Neuronal stem cell (in vitro differentiated cells): ENCODE measurements at regions not wholly inside any gene's neighbourhood (a gene's known extent, or its start where the extent isn't known, plus 50 kb on each side); places are given as distances from the start of the nearest gene placed in this dataset.
"Not testable (repeated sequence)": the region's sequence is repeated elsewhere in the genome, so short reads cannot be mapped to it uniquely, and the experiment has no call there.

Experiments used
- DNase-seq: peaks from one replicate; pipeline ENCODE4 v3.0.0-alpha.2; 2013; ENCODE audit warnings: low spot score
- H2AFZ ChIP-seq: one replicate; pipeline ENCODE4 v1.6.1; 2013; ENCODE audit warnings: mild to moderate bottlenecking, low read length, inconsistent platforms
- H2AK5ac ChIP-seq: 2 replicates; pipeline ENCODE4 v1.6.1; 2013; ENCODE audit warnings: low read depth, mild to moderate bottlenecking, inconsistent platforms, low read length, moderate library complexity, mixed read lengths
- H2BK120ac ChIP-seq: 2 replicates; pipeline ENCODE4 v1.6.1; 2013; ENCODE audit warnings: low read depth, mild to moderate bottlenecking, inconsistent platforms, low read length, moderate library complexity, mixed read lengths
- H2BK12ac ChIP-seq: one replicate; pipeline ENCODE4 v1.6.1; 2013; ENCODE audit warnings: low read length, inconsistent platforms
- H2BK15ac ChIP-seq: 2 replicates; pipeline ENCODE4 v1.6.1; 2013; ENCODE audit warnings: mild to moderate bottlenecking, low read length, inconsistent platforms, mixed read lengths
- H2BK5ac ChIP-seq: one replicate; pipeline ENCODE4 v1.6.1; 2013; ENCODE audit warnings: inconsistent platforms, mild to moderate bottlenecking, low read length, moderate library complexity
- H3K14ac ChIP-seq: one replicate; pipeline ENCODE4 v1.6.1; 2013; ENCODE audit warnings: low read length, inconsistent platforms
- H3K18ac ChIP-seq: 2 replicates; pipeline ENCODE4 v1.6.1; 2013; ENCODE audit warnings: low read length, inconsistent platforms
- H3K23ac ChIP-seq: 2 replicates; pipeline ENCODE4 v1.6.1; 2013; ENCODE audit warnings: low read depth, mild to moderate bottlenecking, mixed read lengths, low read length, inconsistent platforms; ENCODE audit not compliant: poor library complexity
- H3K27ac ChIP-seq: replicated peaks from 3 replicates; pipeline ENCODE4 v1.5.1; 2013; ENCODE audit warnings: low read length, inconsistent platforms
- H3K27me3 ChIP-seq, 3 experiments: 2 replicates each; pipeline ENCODE4 v1.6.1; 2013; ENCODE audit warnings: low read length in 3 of 3, mild to moderate bottlenecking in 2 of 3, inconsistent platforms in 1 of 3, low read depth in 1 of 3, mixed read lengths in 1 of 3, moderate library complexity in 1 of 3; ENCODE audit not compliant: control insufficient read depth in 3 of 3, insufficient read depth in 3 of 3
- H3K36me3 ChIP-seq, 2 donors: replicated peaks in 1 of 2; 2 replicates each; pipeline ENCODE4 v1.6.1; 2013; ENCODE audit warnings: low read length in 2 of 2; ENCODE audit not compliant: control insufficient read depth in 2 of 2, insufficient read depth in 2 of 2
- H3K4ac ChIP-seq: 2 replicates; pipeline ENCODE4 v1.6.1; 2013; ENCODE audit warnings: inconsistent platforms, mild to moderate bottlenecking, low read length, moderate library complexity
- H3K4me1 ChIP-seq, 2 donors: 1 replicate in 1 of 2; 2 replicates in 1 of 2; pipeline ENCODE4 v1.6.1; 2013; ENCODE audit warnings: low read length in 2 of 2, low read depth in 1 of 2; ENCODE audit not compliant: control insufficient read depth in 2 of 2, insufficient read depth in 1 of 2
- H3K4me2 ChIP-seq: one replicate; pipeline ENCODE4 v1.6.1; 2013; ENCODE audit warnings: mild to moderate bottlenecking, low read length, inconsistent platforms; ENCODE audit not compliant: insufficient read depth, poor library complexity, severe bottlenecking
- H3K4me3 ChIP-seq, 2 donors: 2 replicates each; pipeline ENCODE4 v1.5.1; 2013; ENCODE audit warnings: low read length in 2 of 2, mild to moderate bottlenecking in 2 of 2, inconsistent platforms in 1 of 2, moderate library complexity in 1 of 2
- H3K79me1 ChIP-seq: one replicate; pipeline ENCODE4 v1.6.1; 2013; ENCODE audit warnings: low read depth, mild to moderate bottlenecking, inconsistent platforms, low read length, moderate library complexity
- H3K9ac ChIP-seq: one replicate; pipeline ENCODE4 v1.6.1; 2013; ENCODE audit warnings: mild to moderate bottlenecking, low read depth, low read length, inconsistent platforms; ENCODE audit not compliant: poor library complexity
- H3K9me3 ChIP-seq, 2 donors: replicated peaks in 1 of 2; 2 replicates each; pipeline versions ENCODE3 to v1.6.1; 2013; ENCODE audit warnings: low read length in 2 of 2, mild to moderate bottlenecking in 2 of 2, inconsistent platforms in 1 of 2, low read depth in 1 of 2, mixed read lengths in 1 of 2, moderate library complexity in 1 of 2; ENCODE audit not compliant: control insufficient read depth in 2 of 2, insufficient read depth in 1 of 2
- H4K8ac ChIP-seq: one replicate; pipeline ENCODE4 v1.6.1; 2013; ENCODE audit warnings: low read depth, mild to moderate bottlenecking, inconsistent platforms, low read length, moderate library complexity
- H4K91ac ChIP-seq: one replicate; pipeline ENCODE4 v1.6.1; 2013; ENCODE audit warnings: low read length, low read depth, mild to moderate bottlenecking, inconsistent platforms; ENCODE audit not compliant: poor library complexity
- WGBS, 2 donors: extraction: QIAGEN DNeasy Blood & Tissue Kit; methylation state at CpG; one replicate each; pipeline ENCODE4 v1.1.7; 2013; ENCODE audit warnings: missing lambda C conversion rate in 2 of 2, mixed read lengths in 1 of 2; ENCODE audit not compliant: insufficient read length in 2 of 2, insufficient replicate concordance in 1 of 2; ENCODE audit errors: extremely low coverage in 2 of 2; 5-methylcytosine and 5-hydroxymethylcytosine counted together

DNA sequence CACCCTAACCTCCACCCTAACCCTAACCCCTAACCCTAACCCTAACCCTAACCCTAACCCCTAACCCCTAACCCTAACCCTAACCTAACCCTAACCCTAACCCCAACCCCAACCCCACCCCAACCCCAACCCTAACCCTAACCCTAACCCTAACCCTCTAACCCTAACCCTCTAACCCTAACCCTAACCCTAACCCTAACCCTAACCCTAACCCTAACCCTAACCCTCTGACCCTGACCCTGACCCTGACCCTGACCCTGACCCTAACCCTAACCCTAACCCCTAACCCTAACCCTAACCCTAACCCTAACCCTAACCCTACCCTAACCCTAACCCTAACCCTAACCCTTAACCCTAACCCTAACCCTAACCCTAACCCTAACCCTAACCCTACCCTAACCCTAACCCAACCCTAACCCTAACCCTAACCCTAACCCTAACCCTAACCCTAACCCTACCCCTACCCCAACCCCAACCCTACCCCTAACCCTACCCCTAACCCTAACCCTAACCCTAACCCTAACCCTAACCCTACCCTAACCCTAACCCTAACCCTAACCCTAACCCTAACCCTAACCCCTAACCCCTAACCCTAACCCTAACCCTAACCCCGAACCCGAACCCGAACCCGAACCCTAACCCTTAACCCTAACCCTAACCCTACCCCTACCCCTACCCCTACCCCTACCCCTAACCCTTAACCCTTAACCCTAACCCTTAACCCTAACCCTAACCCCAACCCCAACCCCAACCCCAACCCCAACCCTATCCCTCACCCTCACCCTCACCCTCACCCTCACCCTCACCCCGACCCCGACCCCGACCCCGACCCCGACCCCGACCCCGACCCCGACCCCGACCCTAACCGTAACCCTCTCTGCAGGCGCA lies 186.2 kb upstream of the CHL1 start:
- no CpG with 5 or more reads among the region's 15 CpGs for WGBS, 2 donors
- H3K36me3 ChIP-seq, H3K27ac ChIP-seq, H3K79me1 ChIP-seq, H3K4me3 ChIP-seq, H3K18ac ChIP-seq, H3K14ac ChIP-seq, H3K9me3 ChIP-seq, H3K27me3 ChIP-seq, H3K23ac ChIP-seq, H2BK5ac ChIP-seq, H4K91ac ChIP-seq, H2AFZ ChIP-seq, H3K4me1 ChIP-seq, H2AK5ac ChIP-seq, H3K9ac ChIP-seq, H2BK120ac ChIP-seq, H4K8ac ChIP-seq, H3K4ac ChIP-seq, H2BK15ac ChIP-seq, H2BK12ac ChIP-seq, H3K4me2 ChIP-seq: not testable (repeated sequence)
- peak; percentile 20 for DNase-seq

DNA sequence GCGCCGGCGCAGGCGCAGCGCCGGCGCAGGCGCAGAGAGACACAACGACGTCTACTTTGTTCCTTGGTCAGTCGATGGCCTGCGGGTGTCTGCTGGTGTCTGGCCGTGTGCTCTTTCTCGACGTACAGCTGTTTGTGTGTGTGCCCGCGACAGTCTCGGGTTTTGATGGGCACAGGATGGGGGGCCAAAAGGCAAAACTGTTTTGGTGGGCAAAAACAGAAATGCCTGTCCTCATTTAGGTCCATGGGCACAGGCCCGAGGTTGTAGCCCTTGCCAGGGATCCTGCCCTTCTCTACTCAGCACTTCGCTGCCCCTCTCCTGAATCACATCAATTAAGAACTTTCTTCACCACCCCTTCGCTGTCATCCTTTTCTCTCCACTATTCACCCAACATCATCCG lies 184.8 kb upstream of the CHL1 start:
- no peak overlapping the region for H3K9ac ChIP-seq
- H4K8ac ChIP-seq: no peak overlapping the region
- no peak overlapping the region for H2BK12ac ChIP-seq
- H3K79me1 ChIP-seq: no peaks in the 10 kb centered on the region
- H3K23ac ChIP-seq: no peak overlapping the region
- no peaks in the 10 kb centered on the region for H3K4me1 ChIP-seq
- no peak overlapping the region for H3K18ac ChIP-seq
- no peaks in the 10 kb centered on the region for H3K27me3 ChIP-seq
- H3K27ac ChIP-seq: no peak overlapping the region
- H3K4me3 ChIP-seq: peak overlapping the region in 1 of 2 donors; percentile 66
- no peak overlapping the region for H2AK5ac ChIP-seq
- H4K91ac ChIP-seq: no peak overlapping the region
- H2BK120ac ChIP-seq: no peak overlapping the region
- no peaks in the 10 kb centered on the region for H3K36me3 ChIP-seq
- no peak overlapping the region for H2BK5ac ChIP-seq
- H3K9me3 ChIP-seq: no peaks in the 10 kb centered on the region
- no peak for DNase-seq
- H3K14ac ChIP-seq: no peak overlapping the region
- no peak overlapping the region for H3K4ac ChIP-seq
- H2BK15ac ChIP-seq: no peak overlapping the region
- no peak overlapping the region for H3K4me2 ChIP-seq
- WGBS, 2 donors: no CpG with 5 or more reads among the region's 22 CpGs
- no peak overlapping the region for H2AFZ ChIP-seq

DNA sequence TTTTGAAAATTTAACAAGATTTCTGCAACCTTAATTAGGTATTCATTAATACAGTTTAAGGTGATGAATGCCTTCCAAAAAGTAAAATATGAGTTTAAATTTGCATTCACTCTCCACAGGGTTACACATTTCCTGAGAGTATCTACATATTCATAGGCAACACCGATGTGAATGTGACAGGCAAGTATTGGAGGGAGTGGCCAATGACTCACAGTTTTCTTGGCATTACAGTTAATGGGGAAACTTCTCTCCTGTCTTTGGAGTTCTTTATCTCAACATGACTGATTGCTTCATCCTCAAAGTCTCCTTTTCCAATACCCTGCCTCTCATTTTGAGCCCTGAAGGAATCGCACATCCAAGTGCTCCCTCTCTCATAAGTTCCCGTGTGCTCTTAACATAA lies 181.9 kb upstream of the CHL1 start:
- no peaks in the 10 kb centered on the region for H3K4me1 ChIP-seq
- no peak overlapping the region for H3K4me3 ChIP-seq
- H3K4me2 ChIP-seq: no peak overlapping the region
- DNase-seq: no peak
- H3K36me3 ChIP-seq: no peaks in the 10 kb centered on the region
- H2BK12ac ChIP-seq: no peak overlapping the region
- no peaks in the 10 kb centered on the region for H3K9me3 ChIP-seq
- H4K91ac ChIP-seq: no peak overlapping the region
- H2BK15ac ChIP-seq: no peak overlapping the region
- no peak overlapping the region for H3K4ac ChIP-seq
- no peak overlapping the region for H2AK5ac ChIP-seq
- no peak overlapping the region for H4K8ac ChIP-seq
- H2BK5ac ChIP-seq: no peak overlapping the region
- no peak overlapping the region for H2BK120ac ChIP-seq
- no peak overlapping the region for H3K27ac ChIP-seq
- no peaks in the 10 kb centered on the region for H3K27me3 ChIP-seq
- no peak overlapping the region for H2AFZ ChIP-seq
- H3K14ac ChIP-seq: no peak overlapping the region
- H3K9ac ChIP-seq: no peak overlapping the region
- WGBS, 2 donors: no CpG with 5 or more reads among the region's 3 CpGs
- H3K18ac ChIP-seq: no peak overlapping the region
- H3K23ac ChIP-seq: no peak overlapping the region
- H3K79me1 ChIP-seq: no peaks in the 10 kb centered on the region

DNA sequence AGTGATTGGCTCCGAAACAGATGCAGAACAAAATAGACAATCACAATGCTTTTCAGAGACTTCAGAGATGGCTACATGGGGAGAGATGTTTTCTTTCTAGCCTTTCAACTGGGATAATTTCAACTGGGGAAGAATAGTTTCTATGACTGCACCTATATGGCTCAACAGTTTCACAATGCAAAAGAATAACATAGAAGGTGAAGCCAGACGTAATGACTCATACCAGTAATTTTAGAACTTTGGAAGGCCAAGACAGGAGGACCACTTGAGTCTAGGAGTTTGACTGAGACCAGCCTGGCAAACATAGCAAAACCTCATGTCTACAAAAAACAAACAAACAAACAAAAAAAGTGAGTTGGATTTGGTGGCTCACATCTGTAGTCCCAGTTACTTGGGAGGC lies 180.2 kb upstream of the CHL1 start:
- WGBS, 2 donors: no CpG with 5 or more reads among the region's 2 CpGs
- no peak for DNase-seq
- Histone ChIP-seq H2BK5ac (no peak overlapping the region), H2BK12ac (no peak overlapping the region), H2BK15ac (no peak overlapping the region), H3K4me1 (no peaks in the 10 kb centered on the region), H3K36me3 (no peaks in the 10 kb centered on the region), H3K9me3 (no peaks in the 10 kb centered on the region), H3K23ac (no peak overlapping the region), H4K91ac (no peak overlapping the region), H2AFZ (no peak overlapping the region), H3K27ac (no peak overlapping the region), H2AK5ac (no peak overlapping the region), H3K4me3 (no peak overlapping the region), H3K9ac (no peak overlapping the region), H2BK120ac (no peak overlapping the region), H4K8ac (no peak overlapping the region), H3K27me3 (no peaks in the 10 kb centered on the region), H3K18ac (no peak overlapping the region), H3K4me2 (no peak overlapping the region), H3K79me1 (no peaks in the 10 kb centered on the region), H3K4ac (no peak overlapping the region), H3K14ac (no peak overlapping the region)
